ENCODE measurements at regions not wholly inside any gene's neighbourhood (a gene's known extent, or its start where the extent isn't known, plus 50 kb on each side); places are given as distances from the start of the nearest gene placed in this dataset.
"Not testable (repeated sequence)": the region's sequence is repeated elsewhere in the genome, so short reads cannot be mapped to it uniquely, and the experiment has no call there.

DNA sequence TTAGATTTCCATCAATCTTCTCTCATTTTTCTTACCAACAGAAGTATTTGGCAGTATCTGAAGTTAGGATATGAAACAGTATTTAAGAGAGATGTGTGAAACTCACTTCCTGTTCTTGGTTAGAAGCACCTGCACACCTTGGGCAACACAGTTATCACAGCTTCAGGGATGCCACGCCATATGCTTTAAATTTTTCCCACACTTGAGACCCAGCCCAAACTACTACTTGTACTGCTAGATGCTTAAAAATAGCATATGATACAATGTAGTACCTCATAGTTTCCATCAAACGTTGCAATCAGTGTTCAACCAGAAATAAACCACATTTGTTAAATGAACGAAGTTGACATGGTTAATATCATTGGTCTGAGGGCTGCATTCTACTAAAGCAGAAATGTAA lies 725.1 kb upstream of the FRG1 start:
- TF ChIP-seq, protein P1, sequence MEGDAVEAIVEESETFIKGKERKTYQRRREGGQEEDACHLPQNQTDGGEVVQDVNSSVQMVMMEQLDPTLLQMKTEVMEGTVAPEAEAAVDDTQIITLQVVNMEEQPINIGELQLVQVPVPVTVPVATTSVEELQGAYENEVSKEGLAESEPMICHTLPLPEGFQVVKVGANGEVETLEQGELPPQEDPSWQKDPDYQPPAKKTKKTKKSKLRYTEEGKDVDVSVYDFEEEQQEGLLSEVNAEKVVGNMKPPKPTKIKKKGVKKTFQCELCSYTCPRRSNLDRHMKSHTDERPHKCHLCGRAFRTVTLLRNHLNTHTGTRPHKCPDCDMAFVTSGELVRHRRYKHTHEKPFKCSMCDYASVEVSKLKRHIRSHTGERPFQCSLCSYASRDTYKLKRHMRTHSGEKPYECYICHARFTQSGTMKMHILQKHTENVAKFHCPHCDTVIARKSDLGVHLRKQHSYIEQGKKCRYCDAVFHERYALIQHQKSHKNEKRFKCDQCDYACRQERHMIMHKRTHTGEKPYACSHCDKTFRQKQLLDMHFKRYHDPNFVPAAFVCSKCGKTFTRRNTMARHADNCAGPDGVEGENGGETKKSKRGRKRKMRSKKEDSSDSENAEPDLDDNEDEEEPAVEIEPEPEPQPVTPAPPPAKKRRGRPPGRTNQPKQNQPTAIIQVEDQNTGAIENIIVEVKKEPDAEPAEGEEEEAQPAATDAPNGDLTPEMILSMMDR (IDR thresholded peaks at IDR 0.05; ENCODE audit: extremely low read depth, missing control alignments), result no peak
- no peak for DNase-seq (ENCODE audit: low spot score)

DNA sequence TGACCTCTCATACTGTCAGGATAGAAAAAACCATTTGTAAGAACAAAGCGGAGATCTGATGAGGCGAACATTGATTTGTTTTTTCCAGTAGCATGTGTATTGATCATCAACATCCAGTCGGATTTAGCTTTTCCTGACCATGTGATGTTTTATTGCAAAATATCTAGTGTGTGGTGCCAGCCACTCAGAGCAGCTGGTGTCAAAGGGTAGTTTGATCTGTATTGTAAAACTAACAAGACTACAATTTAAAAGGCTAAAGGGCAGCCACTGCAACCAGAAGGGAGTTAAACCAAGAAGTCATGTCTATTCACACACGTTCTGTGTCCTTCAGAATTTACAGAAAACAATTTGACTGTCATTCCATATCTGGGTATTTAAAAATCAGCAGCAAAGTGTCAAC lies 719.0 kb upstream of the FRG1 start:
- DNase-seq (ENCODE audit: low spot score), result no peak
- TF ChIP-seq, protein P1 (IDR thresholded peaks at IDR 0.05; ENCODE audit: extremely low read depth, missing control alignments), result no peak

DNA sequence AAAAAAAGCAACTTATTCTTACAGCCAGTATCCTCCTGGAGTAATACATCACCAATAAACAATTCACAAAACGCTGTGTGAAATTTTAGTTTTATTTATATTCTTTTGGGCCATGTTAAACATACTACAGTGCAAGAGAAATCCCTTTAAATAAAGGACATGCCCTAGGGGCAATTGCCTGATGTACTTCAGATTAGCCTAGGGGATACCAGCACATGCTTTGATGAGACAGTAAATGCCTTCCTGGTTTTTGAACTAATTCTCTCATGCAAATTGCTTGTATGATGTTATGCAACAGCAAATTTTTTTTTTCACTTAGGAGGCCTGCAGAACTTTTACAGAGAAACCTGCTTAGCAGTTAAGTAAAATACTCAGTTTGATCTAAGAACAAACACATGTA lies 711.9 kb upstream of the FRG1 start:
- no peak for DNase-seq (ENCODE audit: low spot score)
- TF ChIP-seq, protein P1 (IDR thresholded peaks at IDR 0.05; ENCODE audit: extremely low read depth, missing control alignments), result no peak

DNA sequence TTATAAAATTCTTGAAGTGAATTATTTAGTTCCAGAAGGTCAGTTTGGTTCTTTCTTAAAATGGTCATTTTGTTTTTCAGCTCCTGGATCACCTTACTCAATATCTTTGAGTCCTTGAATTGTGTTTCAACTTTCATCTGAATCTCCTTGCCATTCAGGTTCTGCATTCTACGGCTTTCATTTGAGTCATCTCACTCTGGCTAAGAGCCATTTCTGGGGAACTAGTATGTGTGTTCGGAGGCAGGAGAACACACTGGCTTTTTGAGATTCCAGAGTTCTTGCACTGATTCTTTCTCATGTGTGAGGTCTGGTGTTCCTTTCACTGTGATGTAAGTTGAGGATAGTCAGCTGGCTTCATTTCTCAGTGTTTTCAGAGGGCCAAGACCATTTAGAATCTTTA lies 708.4 kb upstream of the FRG1 start:
- no peak for DNase-seq (ENCODE audit: low spot score)
- TF ChIP-seq, protein P1 (IDR thresholded peaks at IDR 0.05; ENCODE audit: extremely low read depth, missing control alignments), result no peak

DNA sequence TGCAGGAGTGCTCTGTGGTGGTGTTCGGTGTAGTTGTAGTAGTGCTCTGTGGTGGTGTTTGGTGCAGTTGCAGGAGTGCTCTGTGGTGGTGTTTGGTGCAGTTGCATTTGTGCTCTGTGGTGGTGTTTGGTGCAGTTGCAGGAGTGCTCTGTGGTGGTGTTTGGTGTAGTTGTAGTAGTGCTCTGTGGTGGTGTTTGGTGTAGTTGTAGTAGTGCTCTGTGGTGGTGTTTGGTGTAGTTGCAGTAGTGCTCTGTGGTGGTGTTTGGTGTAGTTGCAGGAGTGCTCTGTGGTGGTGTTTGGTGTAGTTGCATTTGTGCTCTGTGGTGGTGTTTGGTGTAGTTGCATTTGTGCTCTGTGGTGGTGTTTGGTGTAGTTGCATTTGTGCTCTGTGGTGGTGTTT lies 706.9 kb upstream of the FRG1 start:
- not testable (repeated sequence) for DNase-seq (ENCODE audit: low spot score)

DNA sequence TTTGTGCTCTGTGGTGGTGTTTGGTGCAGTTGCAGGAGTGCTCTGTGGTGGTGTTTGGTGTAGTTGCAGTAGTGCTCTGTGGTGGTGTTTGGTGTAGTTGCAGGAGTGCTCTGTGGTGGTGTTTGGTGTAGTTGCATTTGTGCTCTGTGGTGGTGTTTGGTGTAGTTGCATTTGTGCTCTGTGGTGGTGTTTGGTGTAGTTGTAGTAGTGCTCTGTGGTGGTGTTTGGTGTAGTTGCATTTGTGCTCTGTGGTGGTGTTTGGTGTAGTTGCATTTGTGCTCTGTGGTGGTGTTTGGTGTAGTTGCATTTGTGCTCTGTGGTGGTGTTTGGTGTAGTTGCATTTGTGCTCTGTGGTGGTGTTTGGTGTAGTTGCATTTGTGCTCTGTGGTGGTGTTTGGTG lies 705.7 kb upstream of the FRG1 start:
- DNase-seq (ENCODE audit: low spot score), result not testable (repeated sequence)

DNA sequence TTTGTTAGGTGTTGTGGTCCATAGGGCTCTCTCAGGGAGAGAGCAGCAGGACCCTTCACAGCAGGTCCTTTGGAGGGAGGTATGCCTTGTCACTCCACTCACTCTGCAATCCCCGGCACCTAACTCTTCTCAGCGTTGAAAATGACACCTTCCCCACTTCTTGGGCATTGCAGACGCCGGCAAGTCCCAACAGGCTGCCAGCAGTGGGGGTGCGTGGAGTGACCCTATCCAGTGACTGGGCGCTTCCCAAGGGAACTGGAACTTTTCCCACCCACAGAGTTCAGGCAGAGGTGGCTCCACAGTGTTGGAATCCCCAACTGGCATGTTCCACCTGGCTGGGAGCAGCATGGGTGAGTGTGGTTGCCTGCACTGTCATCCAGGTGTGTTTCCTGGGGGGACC lies 705.1 kb upstream of the FRG1 start:
- TF ChIP-seq, protein P1 (IDR thresholded peaks at IDR 0.05; ENCODE audit: extremely low read depth, missing control alignments), result no peak
- no peak for DNase-seq (ENCODE audit: low spot score)

DNA sequence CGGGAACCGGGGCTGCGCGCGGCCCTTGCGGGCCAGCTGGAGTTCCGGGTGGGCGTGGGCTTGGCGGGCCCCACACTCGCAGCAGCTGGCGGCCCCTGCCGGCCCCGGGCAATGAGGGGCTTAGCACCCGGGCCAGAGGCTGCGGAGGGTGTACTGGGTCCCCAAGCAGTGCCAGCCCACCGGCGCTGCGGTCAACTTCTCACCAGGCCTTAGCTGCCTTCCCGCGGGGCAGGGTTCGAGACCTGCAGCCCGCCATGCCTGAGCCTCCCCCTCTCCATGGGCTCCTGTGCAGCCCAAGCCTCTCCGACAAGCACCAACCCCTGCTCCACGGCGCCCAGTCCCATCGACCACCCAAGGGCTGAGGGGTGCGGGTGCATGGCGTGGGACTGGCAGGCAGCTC lies 704.4 kb upstream of the FRG1 start:
- DNase-seq (ENCODE audit: low spot score), result not testable (repeated sequence)

DNA sequence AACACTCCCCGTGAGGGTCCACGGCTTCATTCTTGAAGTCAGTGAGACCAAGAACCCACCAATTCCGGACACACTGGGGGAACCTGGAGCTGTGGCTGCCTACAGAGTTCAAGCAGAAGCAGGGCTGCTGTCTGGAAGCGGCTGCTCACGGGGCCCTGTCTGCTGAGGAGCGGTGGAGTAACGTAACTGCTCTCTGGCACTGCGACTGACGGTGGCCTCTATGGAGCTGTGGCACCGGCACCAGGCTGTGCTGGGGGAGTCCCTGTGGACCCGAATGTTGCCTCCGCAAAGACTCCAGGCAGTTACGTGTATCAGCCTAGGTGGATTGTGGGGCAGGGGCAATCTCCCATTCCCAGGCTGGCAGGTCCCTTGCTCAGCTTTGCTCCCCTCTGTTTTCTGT lies 703.3 kb upstream of the FRG1 start:
- DNase-seq (ENCODE audit: low spot score), result no peak
- TF ChIP-seq, protein P1 (IDR thresholded peaks at IDR 0.05; ENCODE audit: extremely low read depth, missing control alignments), result no peak
